GM19193 (cell line): ENCODE measurements at regions not wholly inside any gene's neighbourhood (a gene's known extent, or its start where the extent isn't known, plus 50 kb on each side); places are given as distances from the start of the nearest gene placed in this dataset.

Experiments
- POLR2A ChIP-seq: IDR thresholded peaks from 4 replicates; pipeline ENCODE4 v1.6.1; 2011; ENCODE audit not compliant: insufficient read depth, insufficient read length; ENCODE audit errors: extremely low read depth

DNA sequence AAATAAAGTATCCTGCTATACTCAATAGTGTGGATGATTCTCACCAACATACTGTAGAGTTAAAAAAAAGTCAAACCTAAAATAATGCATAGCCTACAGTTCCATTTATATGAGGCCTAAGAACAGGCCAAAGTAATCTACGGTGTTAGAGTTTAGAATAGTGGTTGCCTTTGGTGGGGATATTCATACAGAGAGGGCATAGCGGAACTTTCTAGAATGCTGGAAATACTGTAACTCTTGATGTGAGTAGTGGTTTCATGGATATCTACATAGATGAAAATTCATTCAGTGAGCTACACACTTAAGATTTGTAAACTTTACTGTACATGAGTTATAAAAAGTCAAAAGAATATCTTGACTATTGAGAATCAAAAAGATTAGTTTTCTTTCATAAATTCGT is 349.9 kb upstream of the NFE2L3 start:
- no peak for TF ChIP-seq POLR2A

DNA sequence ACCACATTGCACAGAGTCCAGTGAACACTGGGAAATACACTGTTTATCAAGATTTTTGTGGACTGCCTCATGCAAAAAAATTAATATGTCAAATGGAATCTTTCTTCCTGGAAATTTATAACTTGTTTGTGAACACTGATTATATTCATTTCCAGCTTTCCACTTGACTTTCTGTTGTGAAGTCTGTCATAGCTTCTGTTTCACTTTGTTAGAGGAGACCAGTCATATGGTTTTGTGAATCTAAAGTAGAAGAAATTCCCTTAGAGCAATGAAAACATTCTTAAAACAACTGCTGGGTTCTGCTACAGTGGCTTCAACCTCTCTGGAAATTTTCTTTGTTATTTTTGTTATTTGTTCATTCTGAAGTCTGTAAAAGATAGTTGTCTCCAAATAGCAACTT is 349.5 kb upstream of the NFE2L3 start:
- TF ChIP-seq POLR2A = no peak

DNA sequence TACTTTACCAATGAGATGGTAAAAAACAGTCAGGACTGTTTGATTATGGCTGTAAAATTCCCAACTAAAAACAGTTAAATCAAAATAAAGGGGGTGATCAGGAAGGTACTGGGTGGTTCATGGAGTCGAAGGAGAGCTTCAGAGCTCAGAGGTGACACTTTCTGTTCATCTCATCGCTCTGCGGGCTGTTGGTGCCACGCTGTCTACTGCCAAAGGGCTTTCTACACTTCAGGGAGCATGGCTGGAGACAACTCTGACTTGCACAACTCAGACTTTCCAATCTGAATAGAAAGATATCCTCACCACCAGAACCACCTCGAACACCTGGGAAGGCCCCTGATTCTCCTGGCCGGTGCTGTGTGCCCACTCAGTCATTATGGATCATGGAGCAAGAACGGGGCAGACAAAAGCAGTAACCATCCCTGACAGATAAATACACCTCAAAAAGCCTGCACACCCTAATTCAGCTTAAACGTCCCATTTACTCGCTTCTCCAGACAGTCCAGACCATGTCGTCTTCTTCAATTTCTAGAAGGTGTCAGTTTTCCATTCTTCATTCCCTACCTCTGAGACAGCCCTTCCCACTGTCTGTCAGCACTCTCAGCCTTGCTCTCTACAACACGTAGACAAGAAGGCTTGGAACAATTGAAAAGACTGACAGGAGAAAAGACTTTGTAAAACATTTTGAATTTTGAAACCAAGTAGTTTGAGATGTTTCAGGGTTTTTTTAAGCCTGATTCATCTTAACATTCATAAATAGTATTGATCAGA is 348.7 kb upstream of the NFE2L3 start:
- no peak for TF ChIP-seq POLR2A

DNA sequence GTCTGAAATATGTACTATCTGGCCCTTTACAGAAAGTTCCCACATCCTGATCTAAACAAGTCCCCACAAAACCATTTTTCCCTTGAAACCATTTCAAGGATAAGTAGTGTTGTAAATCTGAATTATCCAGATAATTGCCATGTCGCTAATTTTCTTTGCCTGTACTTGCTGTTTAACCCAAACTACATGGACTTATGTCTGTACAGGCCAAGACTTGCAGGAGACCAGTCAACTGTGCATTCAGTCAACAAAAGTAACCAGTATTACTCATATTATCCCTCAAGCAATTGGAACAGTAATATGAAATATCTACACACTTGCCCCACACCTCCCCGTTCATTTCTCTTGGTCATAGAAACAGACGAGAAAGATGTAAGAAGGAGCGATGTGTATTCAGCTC is 347.8 kb upstream of the NFE2L3 start:
- TF ChIP-seq POLR2A = no peak

DNA sequence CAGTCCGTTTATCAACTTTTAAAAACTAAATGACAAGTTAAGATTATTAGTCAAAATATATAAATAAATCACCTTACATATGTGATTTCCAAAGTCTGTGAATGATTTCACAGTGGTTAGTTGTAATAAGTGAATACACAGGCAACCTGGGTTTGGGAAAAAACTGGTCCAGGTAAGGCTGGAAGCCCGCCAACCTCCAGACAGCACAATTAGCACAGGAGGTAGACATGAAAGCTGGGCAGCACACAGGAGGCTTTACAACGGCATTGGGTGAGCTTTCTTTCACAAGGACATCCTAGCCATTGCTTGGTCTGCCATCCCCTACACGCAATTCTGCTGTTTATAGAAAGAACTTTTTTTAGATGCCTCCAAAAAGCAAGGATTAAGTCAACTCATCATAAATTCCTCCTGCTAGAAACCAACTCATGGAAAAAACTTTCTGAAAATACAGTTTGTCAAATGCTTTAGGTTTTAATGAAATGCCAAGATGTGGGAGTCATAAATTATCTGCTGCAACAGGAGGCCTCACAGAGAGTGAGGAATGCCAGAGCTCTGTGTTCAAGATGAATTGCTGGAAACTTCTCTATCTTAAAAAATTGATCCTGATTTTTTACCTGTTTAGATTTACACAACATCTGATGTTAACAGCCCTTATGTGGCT is 346.8 kb upstream of the NFE2L3 start:
- TF ChIP-seq POLR2A = no peak

- TF ChIP-seq POLR2A = no peak
Observed at GRCh38 chr7:25807086-25807611, 344.8 kb upstream of the NFE2L3 start.

GRCh38 chr7:25809441-25809840 is 342.6 kb upstream of the NFE2L3 start:
- no peak for TF ChIP-seq POLR2A

GRCh38 chr7:25812086-25812850 is 339.7 kb upstream of the NFE2L3 start:
- no peak for TF ChIP-seq POLR2A

DNA sequence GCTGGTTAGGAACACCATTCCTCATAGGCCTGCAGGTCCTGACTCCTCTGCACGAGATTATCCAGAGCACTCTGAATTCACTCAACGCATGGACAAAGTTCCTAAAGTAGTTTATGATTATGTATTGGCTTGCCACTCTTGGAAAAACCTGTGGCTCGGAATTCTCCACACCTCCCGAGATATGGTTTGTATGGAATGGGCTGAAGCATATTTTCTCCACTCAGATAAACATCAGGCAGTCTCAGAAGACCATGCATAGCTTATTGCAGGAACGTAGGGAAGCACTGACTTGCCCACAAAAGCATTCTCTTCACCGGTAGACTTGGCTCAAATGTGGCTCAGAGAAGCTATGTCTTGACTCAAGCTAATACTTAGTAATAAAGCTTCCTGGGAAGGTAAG is 338.6 kb upstream of the NFE2L3 start:
- no peak for TF ChIP-seq POLR2A

GRCh38 chr7:25815711-25816110 is 336.3 kb upstream of the NFE2L3 start:
- TF ChIP-seq POLR2A = no peak

GRCh38 chr7:25820432-25821040 is 331.5 kb upstream of the NFE2L3 start:
- no peak for TF ChIP-seq POLR2A

- TF ChIP-seq POLR2A = no peak
Observed at GRCh38 chr7:25821225-25821624, 330.8 kb upstream of the NFE2L3 start.

DNA sequence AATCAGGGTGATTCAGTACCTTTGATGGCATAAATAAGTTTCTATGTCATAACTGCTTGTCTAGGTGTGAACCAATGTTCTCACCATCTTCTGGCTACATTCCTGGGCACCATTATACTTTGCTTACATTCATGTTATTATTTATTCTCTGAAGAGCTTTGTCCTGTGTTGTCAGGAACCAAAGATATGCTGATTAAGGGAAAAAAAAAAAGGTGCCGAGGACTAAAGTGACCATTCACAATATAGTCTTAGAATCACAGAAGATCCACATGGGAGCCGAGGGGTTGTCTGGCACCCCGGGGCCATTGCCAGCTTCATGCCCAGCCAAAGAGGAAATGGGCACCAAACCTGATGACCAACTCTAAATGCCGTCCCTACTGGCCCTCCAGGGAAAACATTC is 329.2 kb upstream of the NFE2L3 start:
- TF ChIP-seq POLR2A = no peak

DNA sequence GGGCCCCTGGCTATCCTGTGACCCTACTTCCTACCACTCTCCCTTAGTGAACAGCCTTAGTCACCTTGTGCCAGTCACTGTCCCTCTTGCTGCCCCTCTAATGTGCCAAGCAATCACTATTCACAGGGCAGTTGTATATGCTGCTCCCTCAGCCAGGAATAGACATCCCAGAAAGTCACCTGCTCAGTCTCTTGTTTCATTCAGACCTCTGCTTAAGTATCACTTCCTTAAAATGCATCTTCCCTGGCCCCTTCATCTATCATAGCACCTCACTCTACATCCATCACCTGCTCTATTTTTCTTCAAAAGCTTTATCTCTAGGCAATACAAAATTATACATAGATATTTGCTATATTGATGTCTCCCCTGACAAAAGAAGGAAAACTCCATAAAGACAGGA is 328.4 kb upstream of the NFE2L3 start:
- no peak for TF ChIP-seq POLR2A

DNA sequence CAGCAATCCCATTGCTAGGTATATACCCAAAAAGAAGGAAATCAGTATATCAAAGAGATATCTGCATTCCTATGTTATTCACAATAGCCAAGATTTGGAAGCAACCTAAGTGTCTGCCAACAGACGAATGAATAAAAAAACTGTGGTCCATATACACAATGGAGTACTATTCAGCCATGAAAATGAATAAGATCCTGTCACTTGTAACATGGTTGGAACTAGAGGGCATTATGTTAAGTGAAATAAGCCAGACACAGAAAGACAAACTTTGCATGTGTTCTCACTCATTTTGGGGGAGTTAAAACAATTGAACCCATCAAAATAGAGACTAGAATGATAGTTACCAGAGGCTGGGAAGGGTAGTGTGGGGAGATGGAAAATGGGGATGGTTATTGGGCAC is 323.5 kb upstream of the NFE2L3 start:
- TF ChIP-seq POLR2A = no peak

GRCh38 chr7:25829663-25830062 is 322.3 kb upstream of the NFE2L3 start:
- no peak for TF ChIP-seq POLR2A

- TF ChIP-seq POLR2A = no peak
Observed at GRCh38 chr7:25830215-25830614, 321.8 kb upstream of the NFE2L3 start.
